ENCODE measurements at regions not wholly inside any gene's neighbourhood (a gene's known extent, or its start where the extent isn't known, plus 50 kb on each side); places are given as distances from the start of the nearest gene placed in this dataset.
A peak's percentile ranks its signal among the peaks of the same experiment; 100 is the strongest.
"Not testable (repeated sequence)": the region's sequence is repeated elsewhere in the genome, so short reads cannot be mapped to it uniquely, and the experiment has no call there.

- Mint-ChIP-seq H3K9me3 (peaks cover 27% of the 10 kb centered on the region), H3K27me3 (ENCODE audit: insufficient read depth) (no peaks in the 10 kb centered on the region), H3K4me3 (no peak overlapping the region), H3K4me1 (ENCODE audit: low read depth) (no peaks in the 10 kb centered on the region), H3K27ac (no peak overlapping the region), H3K36me3 (ENCODE audit: low read depth) (no peaks in the 10 kb centered on the region)
- TF ChIP-seq CTCF (IDR thresholded peaks at IDR 0.05) = no peak
- peak; percentile 43 for DNase-seq
These were observed 589.0 kb downstream of the C12orf50 start for GRCh38 chr12:87439990-87440827.

- no peak for DNase-seq
These were observed 598.8 kb downstream of the C12orf50 start for GRCh38 chr12:87430444-87430843.

GRCh38 chr12:87428701-87429277 lies 600.4 kb downstream of the C12orf50 start:
- DNase-seq = no peak
- Mint-ChIP-seq H3K9me3 (peaks cover 48% of the 10 kb centered on the region), H3K27me3 (ENCODE audit: insufficient read depth) (no peaks in the 10 kb centered on the region)

More at GRCh38 chr12:87430444-87430843, 598.8 kb downstream of the C12orf50 start:
- no peak for TF ChIP-seq CTCF (IDR thresholded peaks at IDR 0.05)
- Mint-ChIP-seq H3K4me1 (ENCODE audit: low read depth) (no peaks in the 10 kb centered on the region), H3K4me3 (no peak overlapping the region), H3K27me3 (ENCODE audit: insufficient read depth) (no peaks in the 10 kb centered on the region), H3K36me3 (ENCODE audit: low read depth) (no peaks in the 10 kb centered on the region), H3K27ac (no peak overlapping the region), H3K9me3 (peaks cover 51% of the 10 kb centered on the region)

GRCh38 chr12:87427770-87428169 lies 601.4 kb downstream of the C12orf50 start:
- no peak overlapping the region for H3K4me3 Mint-ChIP-seq
- no peak overlapping the region for H3K27ac Mint-ChIP-seq
- H3K36me3 Mint-ChIP-seq (ENCODE audit: low read depth) = no peaks in the 10 kb centered on the region
- no peaks in the 10 kb centered on the region for H3K4me1 Mint-ChIP-seq (ENCODE audit: low read depth)
- peaks cover 46% of the 10 kb centered on the region for H3K9me3 Mint-ChIP-seq
- DNase-seq = no peak
- TF ChIP-seq CTCF (IDR thresholded peaks at IDR 0.05) = no peak
- H3K27me3 Mint-ChIP-seq (ENCODE audit: insufficient read depth) = no peaks in the 10 kb centered on the region

More at GRCh38 chr12:87428701-87429277, 600.4 kb downstream of the C12orf50 start:
- no peak for TF ChIP-seq CTCF (IDR thresholded peaks at IDR 0.05)
- Mint-ChIP-seq H3K4me1 (ENCODE audit: low read depth) (no peaks in the 10 kb centered on the region), H3K27ac (no peak overlapping the region), H3K36me3 (ENCODE audit: low read depth) (no peaks in the 10 kb centered on the region), H3K4me3 (no peak overlapping the region)

- H3K4me1 Mint-ChIP-seq (ENCODE audit: low read depth) = no peaks in the 10 kb centered on the region
- DNase-seq = no peak
- no peaks in the 10 kb centered on the region for H3K36me3 Mint-ChIP-seq (ENCODE audit: low read depth)
- no peaks in the 10 kb centered on the region for H3K27me3 Mint-ChIP-seq (ENCODE audit: insufficient read depth)
- no peak for TF ChIP-seq CTCF (IDR thresholded peaks at IDR 0.05)
- H3K27ac Mint-ChIP-seq = no peak overlapping the region
- no peak overlapping the region for H3K4me3 Mint-ChIP-seq
- H3K9me3 Mint-ChIP-seq = peaks cover 44% of the 10 kb centered on the region
These were observed 603.2 kb downstream of the C12orf50 start for GRCh38 chr12:87425942-87426554.

GRCh38 chr12:87421233-87421632 lies 608.0 kb downstream of the C12orf50 start:
- not testable (repeated sequence) for H3K36me3 Mint-ChIP-seq (ENCODE audit: low read depth); H3K4me3 Mint-ChIP-seq; H3K27ac Mint-ChIP-seq; DNase-seq; H3K27me3 Mint-ChIP-seq (ENCODE audit: insufficient read depth); H3K4me1 Mint-ChIP-seq (ENCODE audit: low read depth)
- peaks cover 48% of the 10 kb centered on the region for H3K9me3 Mint-ChIP-seq
